GM23248 (cell line): ENCODE measurements at regions not wholly inside any gene's neighbourhood (a gene's known extent, or its start where the extent isn't known, plus 50 kb on each side); places are given as distances from the start of the nearest gene placed in this dataset.

ENCODE experiments used
- EZH2 ChIP-seq: fragments of 200-600 bp; sonication (generic); IDR thresholded peaks from 2 replicates; pipeline ENCODE4 v1.6.1; 2018; ENCODE audit warnings: antibody characterized with exemption, mild to moderate bottlenecking; ENCODE audit not compliant: insufficient read depth, poor library complexity, severe bottlenecking
- EZH2phosphoT487 ChIP-seq: fragments of 200-600 bp; sonication (generic); IDR thresholded peaks from 2 replicates; pipeline ENCODE4 v1.6.1; 2018; ENCODE audit warnings: antibody characterized with exemption, moderate library complexity, mild to moderate bottlenecking, low read depth; ENCODE audit not compliant: insufficient read depth

- TF ChIP-seq EZH2 (no peak), EZH2phosphoT487 (no peak)
Observed at GRCh38 chr15:37165395-37165794, 65.0 kb upstream of the MEIS2 start.
